Stomach (tissue), 4 donors: ENCODE measurements at regions not wholly inside any gene's neighbourhood (a gene's known extent, or its start where the extent isn't known, plus 50 kb on each side); places are given as distances from the start of the nearest gene placed in this dataset.

Source experiments
- POLR2A ChIP-seq, 4 donors: fragments of 450-650 bp; IDR thresholded peaks; one replicate each; pipeline ENCODE4 v1.6.1; 2016; ENCODE audit warnings: antibody characterized with exemption in 4 of 4, control low read depth in 2 of 4, mild to moderate bottlenecking in 1 of 4, moderate library complexity in 1 of 4
- POLR2AphosphoS5 ChIP-seq, 3 donors: sonication (generic); formaldehyde crosslinking; IDR thresholded peaks; one replicate each; pipeline ENCODE4 v1.6.1; 2016; ENCODE audit warnings: antibody characterized with exemption in 3 of 3
- TF ChIP-seq, protein P1 (sequence below), 7 experiments: fragments of 450-650 bp in 4 of 7; fragments of 200-600 bp in 3 of 7; sonication (generic) in 3 of 7; IDR thresholded peaks; one replicate each; pipeline ENCODE4 v1.5.1; 2016 to 2019; ENCODE audit warnings: antibody characterized with exemption in 7 of 7, control low read depth in 2 of 7, mild to moderate bottlenecking in 1 of 7

DNA sequence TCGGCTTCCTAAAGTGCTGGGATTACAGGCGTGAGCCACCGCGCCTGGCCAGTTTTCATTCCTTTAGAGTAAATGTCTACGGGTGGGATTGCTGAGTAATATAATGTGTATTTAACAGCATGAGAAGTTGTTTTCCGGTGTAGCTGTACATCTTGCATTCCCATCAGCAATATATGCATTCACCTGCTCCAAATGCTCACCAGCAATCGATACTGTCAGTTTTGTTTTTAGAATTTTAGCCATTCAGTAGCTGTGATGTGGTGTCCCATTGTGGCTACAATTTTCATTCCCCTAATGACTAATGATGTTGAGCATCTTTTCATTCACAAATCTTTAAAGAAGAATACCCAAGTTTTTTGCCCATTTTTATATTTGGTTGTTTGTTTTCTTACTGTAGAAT lies 134.8 kb upstream of the RGMA start:
- TF ChIP-seq POLR2A (IDR thresholded peaks at IDR 0.05): no peak
- TF ChIP-seq POLR2AphosphoS5 (IDR thresholded peaks at IDR 0.05): no peak
- TF ChIP-seq, protein P1, sequence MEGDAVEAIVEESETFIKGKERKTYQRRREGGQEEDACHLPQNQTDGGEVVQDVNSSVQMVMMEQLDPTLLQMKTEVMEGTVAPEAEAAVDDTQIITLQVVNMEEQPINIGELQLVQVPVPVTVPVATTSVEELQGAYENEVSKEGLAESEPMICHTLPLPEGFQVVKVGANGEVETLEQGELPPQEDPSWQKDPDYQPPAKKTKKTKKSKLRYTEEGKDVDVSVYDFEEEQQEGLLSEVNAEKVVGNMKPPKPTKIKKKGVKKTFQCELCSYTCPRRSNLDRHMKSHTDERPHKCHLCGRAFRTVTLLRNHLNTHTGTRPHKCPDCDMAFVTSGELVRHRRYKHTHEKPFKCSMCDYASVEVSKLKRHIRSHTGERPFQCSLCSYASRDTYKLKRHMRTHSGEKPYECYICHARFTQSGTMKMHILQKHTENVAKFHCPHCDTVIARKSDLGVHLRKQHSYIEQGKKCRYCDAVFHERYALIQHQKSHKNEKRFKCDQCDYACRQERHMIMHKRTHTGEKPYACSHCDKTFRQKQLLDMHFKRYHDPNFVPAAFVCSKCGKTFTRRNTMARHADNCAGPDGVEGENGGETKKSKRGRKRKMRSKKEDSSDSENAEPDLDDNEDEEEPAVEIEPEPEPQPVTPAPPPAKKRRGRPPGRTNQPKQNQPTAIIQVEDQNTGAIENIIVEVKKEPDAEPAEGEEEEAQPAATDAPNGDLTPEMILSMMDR (IDR thresholded peaks at IDR 0.05): no peak
